HG02763 (cell line): ENCODE measurements at regions not wholly inside any gene's neighbourhood (a gene's known extent, or its start where the extent isn't known, plus 50 kb on each side); places are given as distances from the start of the nearest gene placed in this dataset.

Source experiments
- ATAC-seq: cut with Tn5 transposase; IDR thresholded peaks from one replicate; pipeline ENCODE4 v1.9.1; 2021; ENCODE audit warnings: mild to moderate bottlenecking, moderate library complexity; ENCODE audit not compliant: unreplicated experiment

DNA sequence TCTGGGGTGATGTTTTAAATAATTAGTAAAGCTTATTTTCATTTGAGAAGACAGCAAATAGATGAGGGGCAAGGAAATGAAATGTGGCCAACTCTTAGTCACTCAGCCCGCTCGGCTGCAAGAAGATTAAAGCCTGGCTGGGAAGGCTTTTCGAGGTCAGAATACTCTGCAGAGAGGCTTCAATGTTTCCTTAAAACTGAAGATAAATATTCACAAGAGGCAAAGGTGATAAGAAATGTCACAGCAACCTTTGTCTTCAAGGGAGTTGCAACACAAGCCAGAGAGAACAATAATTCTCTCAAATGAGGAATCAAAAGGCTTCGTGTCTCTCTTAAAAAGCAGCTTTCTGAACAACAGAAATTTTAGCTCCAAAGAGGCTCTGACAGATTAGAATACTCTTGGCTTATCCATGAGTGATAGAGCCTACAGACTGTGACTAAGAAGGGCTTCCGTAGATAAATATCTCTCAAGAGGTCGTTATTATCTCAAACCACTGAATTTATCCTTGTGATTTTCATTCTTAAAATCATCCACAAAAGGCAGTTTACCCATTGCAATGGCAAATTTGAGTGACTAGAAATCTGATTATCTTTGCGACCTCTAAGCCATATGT, 92.5 kb downstream of the KLF6 start:
- no peak for ATAC-seq

DNA sequence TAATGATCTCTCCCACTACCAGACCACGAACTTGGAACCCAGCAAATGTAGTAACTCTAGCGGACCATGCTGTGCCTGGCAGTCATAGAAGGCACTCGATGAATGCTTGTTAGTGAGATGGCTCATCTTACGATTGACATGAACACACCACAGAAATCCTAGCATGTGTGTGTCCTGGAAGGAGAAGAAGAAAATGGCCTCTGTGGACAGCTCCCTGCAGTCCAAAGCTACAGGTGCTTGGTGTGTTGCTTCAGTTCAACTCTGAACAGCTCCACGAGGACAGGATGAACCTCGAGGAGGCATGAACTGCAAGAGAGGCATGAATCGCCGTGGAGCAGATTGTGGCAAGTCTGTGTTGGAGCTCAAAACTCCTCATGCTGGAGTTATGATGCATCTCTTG, 93.5 kb downstream of the KLF6 start:
- no peak for ATAC-seq

DNA sequence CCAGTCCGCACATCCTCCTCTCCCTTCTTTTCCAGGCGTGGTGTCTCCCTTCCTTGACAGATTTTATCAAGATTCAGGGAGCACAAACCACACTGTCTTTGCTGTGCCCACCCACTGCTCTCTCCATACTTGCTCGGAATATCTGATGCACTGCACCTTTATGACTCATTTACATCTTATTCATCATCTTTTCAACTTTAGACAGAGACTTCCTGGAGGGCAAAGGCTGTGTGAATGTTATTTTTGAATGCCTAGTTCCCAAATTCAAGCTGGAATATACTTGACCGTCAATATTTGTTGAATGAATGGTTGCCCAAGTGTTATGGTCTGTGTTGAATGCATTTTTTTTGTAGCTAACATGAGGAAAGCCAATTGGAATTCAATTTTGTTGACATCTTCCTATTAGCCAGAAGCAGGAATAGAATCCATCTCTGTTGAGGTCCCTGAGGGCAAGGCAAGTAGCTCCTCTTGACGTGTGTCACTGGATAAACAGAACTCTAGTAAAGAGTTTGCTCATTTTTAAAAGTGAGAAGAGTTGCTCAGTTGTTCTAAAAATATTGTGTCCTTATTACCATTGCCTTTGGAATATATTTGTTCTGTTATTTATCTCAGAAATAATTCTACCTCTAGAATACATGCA, 95.0 kb downstream of the KLF6 start:
- ATAC-seq = no peak

DNA sequence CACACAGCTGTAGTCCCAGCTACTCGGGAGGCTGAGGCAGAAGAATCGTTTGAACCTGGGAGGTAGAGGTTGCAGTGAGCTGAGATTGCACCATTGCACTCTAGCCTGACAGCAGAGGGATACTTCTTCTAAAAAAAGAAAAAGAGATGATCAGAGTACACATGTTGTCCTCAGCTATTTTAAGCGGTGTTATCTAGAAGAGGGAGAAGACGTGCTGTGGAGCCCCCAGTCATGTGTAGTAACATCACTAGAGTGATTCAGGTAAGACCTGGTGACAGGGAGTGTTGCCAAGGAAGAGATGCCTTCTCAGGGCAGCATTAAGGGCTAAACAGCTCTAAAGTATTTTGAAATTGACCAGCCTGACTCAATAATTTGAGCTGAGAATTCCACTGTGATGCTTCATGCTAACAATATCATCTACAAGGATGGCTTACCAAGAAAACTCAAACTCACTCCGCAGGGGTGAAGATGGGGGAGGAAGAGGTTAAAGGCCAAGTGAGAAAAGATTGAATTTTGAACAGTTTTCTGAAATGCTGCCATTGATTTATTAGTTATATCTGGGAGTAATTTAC, 97.4 kb downstream of the KLF6 start:
- no peak for ATAC-seq

DNA sequence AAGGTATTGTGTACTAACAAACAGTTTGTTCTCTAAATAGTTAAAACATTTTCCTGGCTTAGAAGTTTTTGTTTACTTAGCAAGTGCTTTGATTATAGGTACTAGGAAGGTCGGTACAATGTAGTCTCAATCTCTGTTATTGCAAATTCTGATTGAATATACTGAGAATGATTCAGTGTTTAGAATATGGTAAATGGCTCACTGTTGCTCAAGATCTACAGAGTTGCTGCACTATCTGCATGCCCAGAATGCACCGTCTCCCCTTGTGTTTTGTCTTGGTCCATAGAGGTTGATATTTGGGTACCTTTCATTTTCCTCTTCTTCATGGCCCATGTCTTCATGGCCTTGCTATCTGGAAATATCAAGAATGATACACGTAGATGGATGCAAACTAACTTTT, 99.6 kb downstream of the KLF6 start:
- no peak for ATAC-seq

DNA sequence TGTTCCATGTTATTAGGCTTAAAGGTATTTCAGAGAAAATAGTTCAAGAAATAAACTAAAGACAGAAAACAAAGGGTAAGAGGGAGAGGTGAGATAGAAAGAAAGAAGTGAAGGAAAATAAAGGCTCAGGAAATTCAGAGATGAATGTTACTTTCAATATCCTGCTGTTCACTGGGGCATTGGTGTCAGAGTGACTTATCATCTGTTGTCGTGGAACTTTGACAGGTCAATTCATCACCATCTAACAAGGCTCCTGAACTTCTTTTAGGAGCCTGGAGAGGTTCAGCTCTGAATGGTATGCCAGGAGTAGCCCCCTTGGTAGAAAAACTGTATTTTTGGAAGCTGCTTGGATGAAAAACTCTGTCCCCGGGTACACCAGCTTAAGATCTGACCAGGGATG, 100.1 kb downstream of the KLF6 start:
- ATAC-seq = no peak

DNA sequence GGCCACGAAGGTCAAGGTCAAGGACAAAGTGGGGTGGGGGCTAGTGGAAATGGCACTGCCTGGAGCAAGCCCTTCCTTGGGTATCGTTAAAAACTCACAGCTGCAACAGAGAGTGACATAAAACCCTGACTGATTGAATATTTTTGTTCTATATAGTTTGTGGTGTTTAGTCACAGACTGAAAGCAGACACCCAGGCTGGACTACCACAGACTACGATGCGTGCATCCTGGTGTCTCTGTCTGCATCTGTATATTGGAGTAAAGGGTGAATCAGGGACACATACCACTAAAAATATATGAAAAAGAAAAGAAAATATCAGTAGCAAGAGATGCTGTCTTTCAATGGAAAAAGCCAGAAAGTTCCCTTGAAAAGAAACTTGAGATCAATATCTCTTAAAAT, 101.4 kb downstream of the KLF6 start:
- ATAC-seq = no peak

DNA sequence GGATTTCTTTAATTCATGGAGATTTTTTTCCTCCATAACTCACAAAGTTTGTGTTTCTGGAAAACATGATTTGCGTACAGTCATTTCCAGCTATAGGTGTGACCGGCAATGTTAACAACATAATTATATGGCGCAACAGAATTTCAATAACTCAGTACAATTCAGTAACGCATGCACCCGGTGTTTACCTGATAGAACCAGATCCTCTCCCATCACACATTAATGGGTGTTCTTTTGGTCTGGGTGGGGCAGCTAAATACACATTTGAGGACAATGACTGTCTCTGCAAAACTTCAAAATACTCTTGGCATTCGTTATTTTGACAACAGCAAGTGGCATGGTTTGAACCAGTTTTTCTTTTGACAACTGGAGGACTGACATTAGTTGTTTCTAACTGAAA, 102.3 kb downstream of the KLF6 start:
- no peak for ATAC-seq

DNA sequence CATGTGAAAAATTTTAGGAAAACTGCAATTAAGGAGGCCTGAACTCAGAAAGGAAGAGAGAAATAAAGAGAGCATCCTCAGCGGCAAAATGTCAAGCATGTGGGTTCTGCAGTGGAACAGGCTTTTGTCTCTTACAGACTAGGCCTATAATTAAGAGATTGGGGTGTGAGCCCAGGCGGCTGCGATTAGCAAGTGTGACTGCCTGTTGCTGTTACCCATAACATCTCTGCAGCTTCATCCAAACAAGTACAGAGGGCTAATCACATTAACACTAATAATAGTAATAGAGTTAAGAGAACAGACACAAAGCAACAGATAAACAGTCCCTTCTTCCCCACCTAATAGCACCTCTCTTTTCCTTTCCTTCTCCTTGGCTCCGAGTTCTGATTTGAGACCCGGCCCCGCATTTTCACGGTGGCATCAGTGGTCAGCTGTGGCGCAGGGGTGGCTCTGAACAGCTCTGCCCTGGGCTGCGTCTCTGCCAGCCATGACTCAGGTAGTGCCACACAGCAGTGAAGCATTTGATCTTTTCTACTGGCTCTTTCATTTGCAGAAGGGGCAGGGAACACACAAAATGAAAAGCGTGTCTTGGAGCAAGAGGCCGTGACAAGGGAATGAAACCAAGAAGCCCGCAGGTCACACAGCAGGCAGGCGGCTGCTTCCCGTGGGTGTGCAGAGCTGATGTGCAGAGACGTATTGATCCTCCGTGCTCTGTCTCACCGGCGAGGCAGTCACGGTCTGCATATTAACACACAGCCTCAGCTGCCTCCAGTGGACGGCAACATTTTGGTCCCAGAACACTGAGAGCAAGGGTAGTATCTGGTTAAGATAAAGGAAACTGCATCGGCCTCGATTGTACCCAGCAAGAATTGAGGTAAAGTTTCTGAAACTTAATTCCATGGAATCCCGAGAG, 103.1 kb downstream of the KLF6 start:
- ATAC-seq = no peak

DNA sequence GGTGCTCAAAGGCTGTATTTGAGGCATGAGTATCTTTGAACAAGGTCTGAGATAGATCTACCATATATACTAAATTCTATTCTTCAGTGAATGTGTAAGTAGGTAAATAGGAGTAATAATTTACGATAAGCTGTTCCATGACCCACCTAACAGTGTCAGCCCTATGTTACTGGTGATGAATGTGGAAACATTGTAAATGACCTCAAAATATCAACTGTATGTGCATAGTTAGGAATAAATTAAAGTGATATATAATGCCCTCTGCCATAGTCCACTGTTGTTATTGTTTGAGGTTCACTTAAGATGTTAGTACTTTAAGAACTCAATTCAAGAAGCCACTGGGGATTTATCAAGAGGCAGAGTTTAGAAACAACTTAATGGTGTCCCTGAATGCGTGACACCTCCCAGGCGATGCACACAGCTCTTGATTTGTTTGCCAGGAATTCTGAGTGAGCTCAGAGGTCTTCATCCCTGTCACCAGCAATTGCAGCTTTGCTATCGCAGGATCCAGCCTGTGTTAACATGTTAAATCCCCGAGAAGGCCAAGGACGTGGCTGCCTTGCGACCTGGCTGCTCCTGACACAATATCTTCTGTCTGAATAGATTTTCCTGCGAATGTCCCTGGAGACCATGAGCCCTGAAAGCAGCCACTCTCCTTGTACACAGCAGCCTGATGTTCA, 104.9 kb downstream of the KLF6 start:
- no peak for ATAC-seq

DNA sequence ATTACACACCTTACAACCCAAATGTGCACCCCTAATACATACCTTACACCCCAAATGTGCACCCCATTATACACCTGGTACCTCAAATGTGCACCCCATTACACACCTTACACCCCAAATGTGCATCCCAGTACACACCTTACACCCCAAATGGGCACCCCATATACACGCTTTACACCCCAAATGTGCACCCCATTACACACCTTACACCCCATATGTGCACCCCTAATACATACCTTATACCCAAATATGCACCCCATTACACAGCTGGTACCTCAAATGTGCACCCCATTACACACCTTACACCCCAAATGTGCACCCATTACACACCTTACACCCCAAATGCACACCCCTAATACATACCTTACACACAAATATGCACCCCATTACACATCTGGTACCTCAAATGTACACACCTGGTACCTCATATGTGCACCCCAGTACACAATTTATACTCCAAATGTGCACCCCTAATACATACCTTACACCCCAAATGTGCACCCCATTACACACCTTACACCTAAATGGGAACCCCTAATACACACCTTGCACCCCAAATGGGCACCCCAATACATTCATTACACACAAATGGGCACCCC, 106.3 kb downstream of the KLF6 start:
- ATAC-seq = no peak

DNA sequence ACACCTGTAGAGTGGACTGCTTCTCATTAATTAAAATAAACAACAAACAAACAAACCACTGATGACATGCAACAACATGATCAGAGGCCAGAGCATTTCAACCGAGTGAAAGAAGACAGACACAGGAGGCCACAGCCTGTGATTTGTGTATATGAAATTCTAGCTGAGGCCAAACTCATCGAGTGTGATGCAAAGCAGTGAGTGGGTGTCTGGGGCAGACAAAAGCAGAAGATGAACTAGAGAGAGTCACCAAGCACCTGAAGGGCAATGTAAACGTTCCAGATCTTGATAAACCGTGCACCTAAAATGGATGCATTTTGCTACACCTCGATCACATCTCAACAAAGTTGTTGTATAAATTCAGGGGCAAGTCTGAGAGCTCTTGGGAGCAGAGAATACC, 108.4 kb downstream of the KLF6 start:
- no peak for ATAC-seq

DNA sequence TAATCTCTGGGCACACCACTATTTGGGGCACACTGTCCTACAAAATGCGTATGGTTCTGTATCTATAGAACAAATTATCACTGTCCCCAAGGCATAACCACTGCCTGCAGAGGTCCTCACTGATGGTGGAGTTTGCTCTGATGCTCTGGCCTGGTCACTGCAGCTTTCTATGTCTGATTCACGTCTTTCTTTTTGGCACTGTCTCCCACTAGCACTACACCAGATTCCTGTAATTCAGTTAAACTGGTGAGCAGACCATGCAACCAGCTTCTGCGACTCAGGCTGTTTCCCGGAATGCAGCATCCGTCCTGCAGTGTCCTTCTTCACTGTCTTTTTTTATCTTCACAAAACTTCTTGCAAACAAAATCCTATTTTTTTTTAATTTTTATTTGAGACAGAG, 112.8 kb downstream of the KLF6 start:
- ATAC-seq = no peak

DNA sequence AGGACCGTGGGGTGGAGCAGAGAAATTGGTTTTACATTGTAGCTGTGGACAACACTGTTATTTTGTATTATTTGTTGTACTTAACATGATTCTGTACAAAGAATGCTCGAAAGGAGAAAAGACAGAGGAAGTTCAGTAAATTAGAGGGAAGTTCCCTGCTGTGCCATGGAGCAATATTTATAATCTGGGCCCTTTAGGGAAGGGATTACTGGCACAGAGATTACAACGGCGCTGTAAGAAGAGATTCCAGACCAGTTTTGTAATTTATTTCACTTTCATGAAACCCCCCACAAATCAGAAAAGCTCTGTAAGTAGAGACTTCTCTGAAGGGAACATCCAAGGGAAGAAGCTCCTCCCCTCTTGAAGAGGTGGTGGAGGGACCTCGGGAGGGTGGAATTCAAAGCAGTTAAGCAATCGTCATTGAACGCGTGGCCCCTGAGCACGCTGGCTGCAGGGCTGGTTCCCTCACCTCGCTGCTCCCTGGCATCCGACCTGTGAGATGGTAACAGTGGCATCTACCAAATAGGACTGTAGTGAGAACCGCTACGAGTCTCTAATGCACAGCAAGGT, 113.5 kb downstream of the KLF6 start:
- ATAC-seq = no peak

DNA sequence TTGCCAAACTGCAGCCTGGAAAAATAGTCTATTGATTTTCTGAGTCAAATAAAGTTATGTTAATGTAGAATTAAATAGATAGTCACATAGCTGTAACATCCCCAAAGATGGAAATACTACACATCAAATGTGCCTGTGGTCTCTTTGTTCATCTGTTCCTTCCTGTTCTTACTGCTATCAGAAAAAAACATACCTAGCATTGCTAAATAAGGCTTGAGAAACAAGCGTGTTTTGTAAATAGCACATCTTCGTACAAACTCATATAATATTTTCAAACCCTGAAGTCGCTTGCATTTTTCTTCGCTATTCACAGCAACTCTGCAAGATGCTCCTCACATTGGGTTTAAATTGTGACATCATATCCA, 116.1 kb downstream of the KLF6 start:
- no peak for ATAC-seq

DNA sequence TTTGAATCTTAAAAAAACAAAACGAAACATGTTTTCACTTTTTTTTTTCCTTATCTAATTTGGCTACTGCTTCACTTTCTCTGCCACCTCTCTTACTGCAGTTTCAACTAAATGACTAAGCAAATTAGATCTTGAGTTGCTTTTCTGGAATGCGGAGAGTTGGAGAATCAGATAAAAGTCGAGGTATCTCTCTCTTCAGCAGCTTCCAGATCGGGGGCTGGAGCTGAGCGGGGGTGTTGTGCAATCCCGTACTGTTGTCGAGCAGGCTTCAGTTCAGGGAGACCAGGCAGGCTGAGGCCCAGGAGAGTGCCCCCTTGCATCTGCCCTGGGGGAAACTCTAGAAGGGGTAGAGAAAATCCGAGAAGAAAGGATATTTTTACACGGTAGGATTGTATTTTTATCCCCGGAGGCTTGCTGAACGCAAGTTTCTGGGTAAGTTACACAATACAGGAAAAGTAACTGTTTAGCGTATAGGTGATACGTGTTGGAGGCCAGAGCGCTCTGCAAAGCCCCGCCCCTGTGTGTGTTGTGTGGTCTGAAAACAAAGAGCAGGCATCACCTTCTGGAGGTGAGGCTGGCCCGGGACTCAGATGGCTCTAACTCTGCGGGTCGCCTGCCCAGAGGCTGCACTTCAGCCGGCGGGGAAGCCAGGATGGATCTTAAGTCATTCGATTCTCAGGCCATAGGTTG, 116.6 kb downstream of the KLF6 start:
- no peak for ATAC-seq

DNA sequence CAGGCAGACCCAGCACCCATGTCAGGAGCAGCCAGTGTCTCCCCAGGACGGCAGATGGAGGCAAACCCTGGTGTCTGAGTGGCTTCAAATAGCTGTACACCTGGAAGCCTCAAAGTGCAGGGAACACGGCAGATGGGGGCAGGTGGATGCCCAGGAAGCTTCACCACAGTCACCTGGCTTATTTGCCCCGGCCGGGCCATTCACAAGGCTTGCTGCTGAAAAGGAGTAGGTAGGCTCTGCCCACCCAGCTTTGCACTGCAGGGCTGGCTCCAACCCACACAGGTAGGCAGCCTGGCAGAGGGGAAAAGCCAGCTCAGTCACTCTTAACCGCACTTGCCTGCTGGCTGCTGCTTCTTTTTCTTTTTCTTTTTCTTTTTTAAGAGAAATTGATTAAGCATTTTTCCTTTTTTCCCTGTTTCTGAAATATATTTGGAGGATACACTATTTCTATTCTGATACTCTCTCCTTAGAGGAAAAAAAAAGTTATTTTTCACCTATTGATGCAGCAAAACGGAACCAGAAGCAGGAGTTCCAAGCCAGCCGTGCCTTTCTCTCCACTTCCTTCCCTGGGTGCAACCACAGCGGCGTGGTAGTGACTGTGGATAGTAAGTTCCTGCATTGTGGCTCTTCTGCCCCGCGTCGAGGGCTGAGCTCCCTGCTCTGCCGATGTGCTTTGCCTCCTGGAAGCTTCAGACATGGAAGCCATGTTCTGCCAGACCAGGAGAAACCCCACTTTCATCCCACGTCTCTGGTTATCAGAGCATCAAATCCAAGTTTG, 118.3 kb downstream of the KLF6 start:
- no peak for ATAC-seq

DNA sequence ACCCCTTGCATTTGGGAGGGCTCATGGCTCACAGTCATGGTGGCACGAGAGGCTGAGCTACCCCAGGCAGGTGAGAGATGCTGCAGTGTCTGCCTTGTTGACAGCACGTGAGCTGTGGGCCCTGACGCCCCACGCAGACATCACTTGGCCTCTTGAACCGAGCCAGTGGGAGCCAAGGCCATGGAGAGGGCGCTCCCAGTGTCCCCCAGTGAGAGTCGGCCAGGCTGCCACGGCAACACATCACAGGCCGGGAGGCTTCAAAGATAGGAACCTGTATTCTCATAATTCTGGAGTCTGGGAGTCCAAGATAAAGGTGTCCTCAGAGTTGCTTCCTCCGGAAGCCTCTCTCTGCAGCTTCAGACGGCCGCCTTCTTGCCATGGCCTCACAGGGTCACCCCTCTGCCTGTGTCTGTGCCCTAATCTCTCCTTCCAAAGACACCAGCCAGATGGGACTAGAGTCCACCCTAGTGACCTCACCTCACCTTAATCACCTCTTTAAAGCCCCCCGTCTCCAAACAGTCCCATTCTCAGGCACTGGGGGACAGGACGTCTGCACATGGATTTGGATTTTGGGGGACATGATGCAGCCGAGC, 119.6 kb downstream of the KLF6 start:
- ATAC-seq = no peak

DNA sequence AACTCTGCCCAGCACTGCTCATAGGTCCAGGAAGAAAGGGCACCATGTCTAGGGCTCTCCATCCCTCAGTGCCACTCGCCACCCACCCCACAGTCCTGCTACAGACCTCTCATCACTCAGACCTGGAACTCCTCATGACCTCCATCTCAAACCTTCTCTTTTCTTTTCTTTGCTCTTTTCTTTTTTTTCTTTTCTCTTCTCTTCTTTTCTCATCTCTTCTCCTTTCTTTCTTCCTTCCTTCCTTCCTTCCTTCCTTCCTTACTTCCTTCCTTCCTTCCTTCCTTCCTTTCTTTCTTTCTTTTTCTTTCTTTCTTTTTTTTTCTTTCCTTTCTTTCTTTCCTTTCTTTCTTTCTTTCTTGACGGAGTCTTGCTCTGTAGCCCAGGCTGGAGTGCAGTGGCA, 122.2 kb downstream of the KLF6 start:
- no peak for ATAC-seq
